GM21723 (cell line): ENCODE measurements at regions not wholly inside any gene's neighbourhood (a gene's known extent, or its start where the extent isn't known, plus 50 kb on each side); places are given as distances from the start of the nearest gene placed in this dataset.
"Not testable (repeated sequence)": the region's sequence is repeated elsewhere in the genome, so short reads cannot be mapped to it uniquely, and the experiment has no call there.

Experiments
- ATAC-seq: cut with Tn5 transposase; IDR thresholded peaks from one replicate; pipeline ENCODE4 v1.9.1; 2021; ENCODE audit warnings: mild to moderate bottlenecking, moderate library complexity; ENCODE audit not compliant: unreplicated experiment

DNA sequence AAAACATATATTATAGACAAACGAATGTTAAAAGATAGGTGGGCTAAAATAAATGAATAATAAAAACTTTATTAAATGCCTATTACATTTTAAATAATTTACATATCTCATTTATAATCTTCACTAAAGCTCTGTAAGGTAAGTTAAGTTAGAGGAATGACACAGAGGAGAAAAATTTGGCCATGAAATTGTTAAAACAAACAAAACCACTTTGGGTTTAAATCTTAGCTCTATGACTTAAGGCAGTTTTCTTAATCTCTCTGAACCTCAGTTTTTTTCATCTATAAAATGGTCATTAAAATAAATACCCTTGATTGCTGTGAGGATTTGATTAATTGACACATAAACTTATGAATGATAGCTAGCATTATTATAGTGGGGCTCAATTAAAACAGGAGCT, 404.8 kb upstream of the ATP11B start:
- ATAC-seq = no peak

GRCh38 chr3:182389071-182389815, 404.1 kb upstream of the ATP11B start:
- no peak for ATAC-seq

- no peak for ATAC-seq
These were observed 402.9 kb upstream of the ATP11B start for GRCh38 chr3:182390421-182390820.

- ATAC-seq = no peak
These were observed 400.9 kb upstream of the ATP11B start for GRCh38 chr3:182392182-182392937.

GRCh38 chr3:182393151-182393550, 400.2 kb upstream of the ATP11B start:
- no peak for ATAC-seq

DNA sequence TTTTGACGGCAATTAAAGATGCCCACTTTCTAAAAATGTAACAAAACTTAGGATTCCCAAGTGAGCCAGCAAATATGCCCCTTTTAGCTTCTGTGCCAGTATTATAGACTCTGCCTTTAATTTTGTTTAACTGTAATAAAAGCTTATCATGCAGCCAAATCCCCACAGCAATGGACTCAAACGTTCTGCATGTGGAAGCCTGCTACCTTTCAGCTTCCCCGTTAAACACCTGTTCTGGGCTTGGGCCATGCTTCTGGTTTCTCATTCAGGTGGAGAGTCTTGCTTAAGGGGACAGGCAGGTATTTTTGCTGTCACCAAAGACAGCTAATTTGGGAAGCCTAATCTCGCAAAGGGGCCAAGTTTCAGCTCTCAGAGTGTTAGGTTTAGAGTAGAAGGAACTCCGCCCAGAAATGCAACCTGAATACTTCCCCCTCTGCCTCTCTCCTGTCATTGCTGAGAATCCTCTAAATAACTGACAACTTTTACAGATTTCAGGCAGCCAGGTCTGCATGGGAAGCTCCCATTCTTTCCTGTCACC, 399.4 kb upstream of the ATP11B start:
- no peak for ATAC-seq

- ATAC-seq = no peak
These were observed 396.1 kb upstream of the ATP11B start for GRCh38 chr3:182397164-182397563.

DNA sequence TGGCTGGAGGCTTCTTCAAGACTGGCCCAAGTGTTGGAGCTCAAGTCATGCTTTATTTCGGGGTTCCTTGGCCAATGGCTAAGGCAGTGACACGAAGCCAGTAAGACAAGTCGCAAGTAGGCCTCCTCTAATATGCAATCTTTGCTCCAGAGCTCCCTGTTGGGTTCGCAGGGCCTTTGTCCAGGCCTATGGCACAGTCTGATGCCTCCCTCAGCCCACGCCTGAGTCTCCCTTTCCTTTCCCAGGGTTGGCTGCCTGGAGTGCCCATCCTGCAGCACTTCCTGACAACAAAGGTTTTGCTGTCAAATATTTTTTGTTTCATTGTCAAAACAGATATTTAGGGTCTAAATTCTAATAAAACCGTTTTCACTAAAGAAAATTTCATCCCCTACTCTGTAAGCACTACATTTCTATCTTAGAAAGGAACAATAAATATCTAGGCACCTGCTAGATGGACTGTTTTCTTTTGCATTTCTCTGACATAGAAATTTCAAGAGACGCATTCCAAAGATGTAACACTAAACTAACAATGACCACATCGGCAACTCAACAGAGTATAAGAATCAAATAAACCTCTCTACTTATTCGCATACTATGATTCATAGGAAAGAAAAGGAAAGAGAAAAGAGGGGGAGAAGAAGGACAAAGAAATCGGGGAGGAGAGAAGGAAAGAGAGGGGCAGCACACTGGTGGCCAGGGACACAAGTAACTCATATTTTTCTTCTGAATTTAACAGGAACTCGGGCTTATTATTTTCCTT, 393.1 kb upstream of the ATP11B start:
- ATAC-seq = no peak

DNA sequence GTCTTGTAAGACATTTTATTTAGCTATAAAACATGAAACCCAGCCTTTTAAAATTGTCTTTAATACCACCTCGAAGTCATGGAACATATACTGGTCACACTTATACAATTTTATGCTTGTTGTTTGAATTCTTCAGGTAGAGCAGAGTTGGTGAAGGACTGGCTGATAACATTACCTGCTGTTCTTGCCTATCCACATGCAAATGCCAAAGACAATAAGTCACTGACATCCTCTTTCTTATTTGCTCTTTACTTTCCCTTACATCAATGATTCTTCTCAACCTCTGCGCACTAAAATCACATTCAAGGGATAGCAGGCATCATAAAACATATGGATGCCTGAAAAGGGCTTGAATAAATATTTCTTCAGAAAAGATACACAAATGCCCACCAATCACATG, 392.5 kb upstream of the ATP11B start:
- no peak for ATAC-seq

GRCh38 chr3:182404031-182404430, 389.3 kb upstream of the ATP11B start:
- no peak for ATAC-seq

DNA sequence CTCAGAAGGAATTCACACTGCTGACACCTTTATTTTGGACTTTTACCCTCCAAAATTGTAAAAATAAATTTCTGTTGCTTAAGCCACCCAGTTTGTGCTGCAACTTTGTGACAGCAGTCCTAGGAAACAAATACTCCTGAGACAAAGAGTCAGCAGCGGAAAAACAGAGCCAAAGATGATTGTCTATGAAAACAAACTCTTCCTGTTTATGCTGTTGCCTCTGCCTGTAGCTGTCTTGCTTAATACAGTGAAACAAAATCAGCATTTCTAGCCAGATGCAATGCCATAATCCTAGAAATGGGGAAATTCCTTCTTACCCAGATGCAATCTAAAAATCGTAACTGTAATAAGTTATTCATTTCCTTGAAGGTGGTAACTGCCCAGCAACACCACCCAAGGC, 387.5 kb upstream of the ATP11B start:
- no peak for ATAC-seq

DNA sequence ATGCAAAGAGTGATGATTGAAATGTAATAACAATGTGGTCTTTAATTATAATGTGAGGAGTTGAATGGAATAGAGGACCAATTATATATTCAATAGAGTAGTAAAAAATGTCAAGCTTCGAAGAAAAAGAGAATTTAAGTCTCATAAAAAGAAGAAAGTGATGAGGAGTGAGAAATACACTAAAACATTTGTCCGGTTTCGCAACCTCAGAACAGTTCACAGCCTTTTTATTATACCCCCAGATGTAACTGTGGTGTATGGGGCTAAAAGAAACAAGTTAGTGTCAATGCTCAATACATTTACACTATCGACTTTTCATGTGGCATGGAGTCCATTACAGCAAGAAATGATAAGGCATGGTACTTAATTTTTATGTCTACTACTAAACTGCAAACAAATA, 386.5 kb upstream of the ATP11B start:
- ATAC-seq = no peak

- no peak for ATAC-seq
These were observed 383.3 kb upstream of the ATP11B start for GRCh38 chr3:182410051-182410450.

GRCh38 chr3:182412066-182412465, 381.2 kb upstream of the ATP11B start:
- no peak for ATAC-seq

GRCh38 chr3:182413061-182413460, 380.2 kb upstream of the ATP11B start:
- no peak for ATAC-seq

- ATAC-seq = no peak
These were observed 379.6 kb upstream of the ATP11B start for GRCh38 chr3:182413682-182414081.

- no peak for ATAC-seq
These were observed 378.7 kb upstream of the ATP11B start for GRCh38 chr3:182414586-182414985.

DNA sequence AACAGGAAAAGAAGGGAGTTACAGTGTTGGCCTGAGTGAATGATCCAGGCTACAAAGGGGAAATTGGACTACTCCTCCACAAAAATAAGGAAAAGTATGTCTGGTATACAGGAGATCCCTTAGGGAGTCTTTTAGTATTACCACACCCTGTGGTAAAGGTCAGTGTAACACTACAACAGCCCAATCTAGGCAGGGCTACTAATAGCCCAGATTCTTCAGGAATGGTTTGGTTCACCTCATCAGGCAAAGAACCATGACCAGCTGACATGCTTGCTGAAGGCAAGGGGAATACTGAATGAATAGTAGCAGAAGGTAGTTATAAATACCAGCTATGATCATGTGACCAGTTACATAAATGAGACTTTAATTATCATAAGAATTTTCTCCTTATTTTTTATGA, 372.6 kb upstream of the ATP11B start:
- ATAC-seq = no peak

DNA sequence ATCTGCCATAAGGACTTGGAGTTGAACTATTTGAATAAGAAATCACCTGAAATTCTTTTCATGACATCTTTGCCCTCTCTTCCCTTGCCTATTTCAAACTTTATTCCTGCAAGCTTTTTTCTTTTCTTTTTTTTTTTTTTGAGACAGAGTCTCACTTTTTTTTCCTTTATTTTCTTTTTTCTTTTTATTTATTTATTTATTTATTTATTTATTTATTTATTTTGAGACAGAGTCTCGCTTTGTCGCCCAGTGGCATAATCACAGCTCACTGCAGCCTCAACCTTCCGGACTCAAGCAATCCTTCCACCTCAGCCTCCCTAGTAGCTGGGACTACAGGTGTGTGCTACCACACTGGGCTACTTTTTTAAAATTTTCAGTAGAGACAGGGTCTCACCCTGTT, 369.3 kb upstream of the ATP11B start:
- no peak for ATAC-seq

- not testable (repeated sequence) for ATAC-seq
These were observed 367.2 kb upstream of the ATP11B start for GRCh38 chr3:182425926-182426718.

DNA sequence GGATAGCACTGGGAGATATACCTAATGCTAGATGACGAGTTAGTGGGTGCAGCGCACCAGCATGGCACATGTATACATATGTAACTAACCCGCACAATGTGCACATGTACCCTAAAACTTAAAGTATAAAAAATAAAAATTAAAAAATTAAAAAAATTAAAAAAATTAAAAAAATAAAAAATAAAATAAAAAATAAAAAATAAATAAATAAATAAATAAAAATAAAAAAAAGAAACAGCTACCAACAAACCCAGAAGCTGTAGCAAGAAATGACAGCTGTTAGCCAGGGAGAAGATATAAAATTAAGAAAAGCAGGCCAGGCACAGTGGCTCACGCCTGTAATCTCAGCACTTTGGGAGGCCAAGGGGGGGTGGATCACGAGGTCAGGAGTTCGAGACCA, 361.3 kb upstream of the ATP11B start:
- not testable (repeated sequence) for ATAC-seq
